HG03354 (cell line): ENCODE measurements at regions not wholly inside any gene's neighbourhood (a gene's known extent, or its start where the extent isn't known, plus 50 kb on each side); places are given as distances from the start of the nearest gene placed in this dataset.

Experiments
- ATAC-seq: cut with Tn5 transposase; IDR thresholded peaks from one replicate; pipeline ENCODE4 v1.9.1; 2021; ENCODE audit warnings: mild to moderate bottlenecking; ENCODE audit not compliant: unreplicated experiment, poor library complexity, severe bottlenecking

GRCh38 chr21:23402929-23403520, 2204.3 kb downstream of the MRPL39 start:
- ATAC-seq, result no peak

- peak; percentile 90 for ATAC-seq
Measured at GRCh38 chr21:23401278-23401677, 2206.0 kb downstream of the MRPL39 start.

- no peak for ATAC-seq
Measured at GRCh38 chr21:23398726-23399125, 2208.6 kb downstream of the MRPL39 start.

- no peak for ATAC-seq
Measured at GRCh38 chr21:23394458-23394857, 2212.8 kb downstream of the MRPL39 start.

GRCh38 chr21:23384679-23385078, 2222.6 kb downstream of the MRPL39 start:
- no peak for ATAC-seq

GRCh38 chr21:23374155-23374554, 2233.1 kb downstream of the MRPL39 start:
- ATAC-seq, result no peak

GRCh38 chr21:23356905-23357304, 2250.4 kb downstream of the MRPL39 start:
- ATAC-seq, result no peak

GRCh38 chr21:23316190-23316589, 2291.1 kb downstream of the MRPL39 start:
- no peak for ATAC-seq

- ATAC-seq, result no peak
Measured at GRCh38 chr21:23308741-23309140, 2298.5 kb downstream of the MRPL39 start.

- ATAC-seq, result no peak
Measured at GRCh38 chr21:23307065-23307464, 2300.2 kb downstream of the MRPL39 start.

GRCh38 chr21:23292292-23292691, 2294.1 kb downstream of the NCAM2 start:
- ATAC-seq, result no peak

- no peak for ATAC-seq
Measured at GRCh38 chr21:23281917-23282316, 2283.7 kb downstream of the NCAM2 start.

GRCh38 chr21:23249760-23250159, 2251.6 kb downstream of the NCAM2 start:
- no peak for ATAC-seq

- no peak for ATAC-seq
Measured at GRCh38 chr21:23247334-23247733, 2249.1 kb downstream of the NCAM2 start.

GRCh38 chr21:23245255-23245654, 2247.0 kb downstream of the NCAM2 start:
- ATAC-seq, result no peak

- ATAC-seq, result no peak
Measured at GRCh38 chr21:23223882-23224281, 2225.7 kb downstream of the NCAM2 start.

GRCh38 chr21:23218667-23219066, 2220.5 kb downstream of the NCAM2 start:
- no peak for ATAC-seq

GRCh38 chr21:23217597-23217996, 2219.4 kb downstream of the NCAM2 start:
- ATAC-seq, result no peak

- ATAC-seq, result no peak
Measured at GRCh38 chr21:23215261-23215660, 2217.1 kb downstream of the NCAM2 start.
